A673 (cell line): ENCODE measurements at regions not wholly inside any gene's neighbourhood (a gene's known extent, or its start where the extent isn't known, plus 50 kb on each side); places are given as distances from the start of the nearest gene placed in this dataset.

Experiments
- BruUV-seq: library from RNA; stranded (reverse); fragments of 400-500 nt; replicated peaks from 2 replicates; lab custom pipeline; 2021; lab: Mats Ljungman, UMichigan
- CTCF ChIA-PET: fragments of 300-600 bp; sonication (Branson Sonifier 250); formaldehyde crosslinking; loops from one replicate; lab custom pipeline; 2022; ENCODE audit warnings: antibody characterized with exemption; lab: Charles Lee
- POLR2A ChIA-PET: fragments of 300-600 bp; sonication (Branson Sonifier 250); formaldehyde crosslinking; loops from one replicate; lab custom pipeline; 2022; ENCODE audit warnings: antibody characterized with exemption; ENCODE audit not compliant: low non-redundant PET; lab: Charles Lee
- DNase-seq: peaks from one replicate; pipeline ENCODE4 v3.0.0-alpha.2; 2015; ENCODE audit warnings: low spot score
- H3K27ac ChIP-seq: fragments of 200-600 bp; sonication (generic); 2 replicates; pipeline ENCODE4 v1.5.1; 2016; ENCODE audit warnings: mixed run types, low read depth, mild to moderate bottlenecking, mixed read lengths, antibody characterized with exemption, low read length; ENCODE audit not compliant: poor library complexity, severe bottlenecking
- H3K27me3 ChIP-seq: fragments of 200-600 bp; sonication (generic); replicated peaks from 2 replicates; pipeline ENCODE4 v1.6.1; 2017; ENCODE audit warnings: mixed run types, low read depth, mild to moderate bottlenecking, mixed read lengths, antibody characterized with exemption, low read length; ENCODE audit not compliant: insufficient read depth, poor library complexity
- H3K36me3 ChIP-seq: fragments of 200-600 bp; sonication (generic); 2 replicates; pipeline ENCODE4 v1.6.1; 2016; ENCODE audit warnings: mixed run types, mild to moderate bottlenecking, mixed read lengths, antibody characterized with exemption, low read length; ENCODE audit not compliant: insufficient read depth, poor library complexity, severe bottlenecking
- H3K4me1 ChIP-seq: fragments of 200-600 bp; sonication (generic); 2 replicates; pipeline ENCODE4 v1.6.1; 2017; ENCODE audit warnings: mixed run types, mild to moderate bottlenecking, mixed read lengths, antibody characterized with exemption, low read length; ENCODE audit not compliant: insufficient read depth, poor library complexity, severe bottlenecking
- H3K4me3 ChIP-seq: fragments of 200-600 bp; sonication (generic); 2 replicates; pipeline ENCODE4 v1.5.1; 2016; ENCODE audit warnings: low read depth, mixed run types, mild to moderate bottlenecking, mixed read lengths, low read length; ENCODE audit not compliant: poor library complexity, severe bottlenecking
- H3K9me3 ChIP-seq: fragments of 200-600 bp; sonication (generic); 2 replicates; pipeline ENCODE4 v1.6.1; 2016; ENCODE audit warnings: mixed run types, low read depth, mild to moderate bottlenecking, mixed read lengths, antibody characterized with exemption, low read length; ENCODE audit not compliant: poor library complexity, severe bottlenecking
- EZH2 ChIP-seq: fragments of 200-600 bp; sonication (generic); IDR thresholded peaks from 2 replicates; pipeline ENCODE4 v1.6.1; 2017; ENCODE audit warnings: borderline replicate concordance, low read depth, mild to moderate bottlenecking, mixed read lengths, antibody characterized with exemption, low read length; ENCODE audit not compliant: poor library complexity, severe bottlenecking
- intact Hi-C: fragments of 100-400 bp; cut with micrococcal nuclease; formaldehyde crosslinking; loops from one replicate; pipeline ENCODE4 v1.10.0; 2022; ENCODE audit not compliant: unreplicated experiment
- TF ChIP-seq, protein P1 (sequence below): fragments of 300-800, 200-600 bp; sonication (generic); conservative IDR thresholded peaks from 2 replicates; pipeline ENCODE4 v1.5.1; 2017; ENCODE audit warnings: low read depth, mild to moderate bottlenecking, antibody characterized with exemption, low read length, moderate library complexity, mixed read lengths

GRCh38 chr5:68140763-68141162, 74.8 kb upstream of the PIK3R1 start:
- ChIA-PET POLR2A (no interaction called here), CTCF (no interaction called here)
- intact Hi-C loops, result no loop called here
- Histone ChIP-seq H3K4me3 (no peak overlapping the region), H3K27me3 (no peaks in the 10 kb centered on the region), H3K4me1 (no peaks in the 10 kb centered on the region), H3K27ac (no peak overlapping the region), H3K9me3 (no peaks in the 10 kb centered on the region), H3K36me3 (no peaks in the 10 kb centered on the region)
- TF ChIP-seq EZH2, result no peak
- TF ChIP-seq, protein P1, sequence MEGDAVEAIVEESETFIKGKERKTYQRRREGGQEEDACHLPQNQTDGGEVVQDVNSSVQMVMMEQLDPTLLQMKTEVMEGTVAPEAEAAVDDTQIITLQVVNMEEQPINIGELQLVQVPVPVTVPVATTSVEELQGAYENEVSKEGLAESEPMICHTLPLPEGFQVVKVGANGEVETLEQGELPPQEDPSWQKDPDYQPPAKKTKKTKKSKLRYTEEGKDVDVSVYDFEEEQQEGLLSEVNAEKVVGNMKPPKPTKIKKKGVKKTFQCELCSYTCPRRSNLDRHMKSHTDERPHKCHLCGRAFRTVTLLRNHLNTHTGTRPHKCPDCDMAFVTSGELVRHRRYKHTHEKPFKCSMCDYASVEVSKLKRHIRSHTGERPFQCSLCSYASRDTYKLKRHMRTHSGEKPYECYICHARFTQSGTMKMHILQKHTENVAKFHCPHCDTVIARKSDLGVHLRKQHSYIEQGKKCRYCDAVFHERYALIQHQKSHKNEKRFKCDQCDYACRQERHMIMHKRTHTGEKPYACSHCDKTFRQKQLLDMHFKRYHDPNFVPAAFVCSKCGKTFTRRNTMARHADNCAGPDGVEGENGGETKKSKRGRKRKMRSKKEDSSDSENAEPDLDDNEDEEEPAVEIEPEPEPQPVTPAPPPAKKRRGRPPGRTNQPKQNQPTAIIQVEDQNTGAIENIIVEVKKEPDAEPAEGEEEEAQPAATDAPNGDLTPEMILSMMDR, result no peak
- no peak for DNase-seq
- no TSS peak for BruUV-seq

DNA sequence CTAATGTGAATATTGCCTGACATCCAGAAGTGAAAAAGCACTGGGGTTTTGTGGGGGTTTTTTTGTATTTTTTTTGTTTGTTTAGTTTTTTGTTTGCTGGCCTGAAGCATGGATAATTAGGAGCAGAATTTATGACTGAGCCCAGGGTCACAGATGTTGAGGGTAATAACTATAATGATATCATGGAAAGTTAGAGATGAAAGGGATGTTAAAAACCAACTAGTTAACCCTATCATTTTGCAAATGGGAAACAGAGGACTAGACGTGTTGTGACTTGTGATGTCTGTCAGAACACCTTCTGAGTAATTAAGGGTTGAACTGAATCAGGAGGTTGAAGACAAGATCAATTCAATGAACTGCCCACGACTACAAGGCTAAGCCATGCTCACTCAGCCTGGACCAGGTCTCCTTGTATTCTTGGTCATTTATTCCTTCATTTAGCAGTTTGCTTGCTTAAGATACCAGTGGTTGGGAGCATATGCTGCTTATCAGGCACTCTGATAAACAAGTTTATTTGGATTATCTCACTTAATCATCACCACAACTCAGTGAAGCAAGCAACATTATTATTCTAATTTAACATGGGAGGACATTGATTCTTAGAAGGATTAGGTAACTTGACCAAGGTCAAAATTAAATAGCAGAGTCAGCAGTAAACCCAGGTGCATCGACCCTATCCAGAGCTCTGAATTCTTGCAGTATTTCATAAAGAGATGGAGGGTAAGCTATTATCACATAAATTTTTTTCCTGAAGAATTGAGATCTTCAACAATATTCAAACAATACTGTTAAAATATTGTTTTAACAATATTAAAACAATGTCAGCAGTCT, 75.7 kb upstream of the PIK3R1 start:
- H3K4me1 ChIP-seq, result no peaks in the 10 kb centered on the region
- no peak overlapping the region for H3K4me3 ChIP-seq
- H3K9me3 ChIP-seq, result no peaks in the 10 kb centered on the region
- DNase-seq, result no peak
- CTCF ChIA-PET, result no interaction called here
- intact Hi-C loops, result no loop called here
- POLR2A ChIA-PET, result no interaction called here
- BruUV-seq, result no TSS peak
- H3K27ac ChIP-seq, result no peak overlapping the region
- peaks cover 7% of the 10 kb centered on the region for H3K27me3 ChIP-seq
- TF ChIP-seq, protein P1, result no peak
- no peak for TF ChIP-seq EZH2
- H3K36me3 ChIP-seq, result no peaks in the 10 kb centered on the region

DNA sequence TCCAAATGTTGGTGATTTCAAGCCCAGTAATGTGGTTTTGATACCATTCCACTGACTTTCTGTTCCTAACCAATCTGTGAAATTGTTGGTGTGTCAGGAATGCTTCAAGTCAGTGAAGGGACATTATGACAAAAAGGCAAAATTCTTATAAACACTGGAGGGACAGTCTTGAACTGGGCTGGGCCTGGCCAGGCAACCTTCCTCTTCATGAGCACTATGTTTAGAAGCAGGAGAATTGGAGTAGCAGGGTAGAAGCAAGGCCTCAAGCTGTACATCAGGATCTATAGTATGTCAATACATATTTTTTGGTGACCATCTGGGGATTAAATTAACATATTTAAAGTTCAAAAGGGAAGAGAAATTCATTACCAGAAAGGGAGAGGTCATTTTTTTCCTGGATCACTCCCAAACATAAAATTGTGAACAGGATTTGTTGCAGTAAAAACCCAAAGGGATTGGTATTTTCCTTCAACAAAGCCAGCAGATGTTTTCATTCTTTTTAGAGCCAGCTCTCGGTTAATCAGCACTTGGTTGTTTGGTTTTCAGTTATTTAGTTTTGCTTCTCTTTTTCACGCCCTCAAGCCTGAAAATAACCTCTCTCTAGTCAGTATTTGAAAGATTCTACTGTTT, 77.9 kb upstream of the PIK3R1 start:
- BruUV-seq, result no TSS peak
- H3K4me3 ChIP-seq, result no peak overlapping the region
- TF ChIP-seq, protein P1, result no peak
- no peak for TF ChIP-seq EZH2
- peaks cover 7% of the 10 kb centered on the region for H3K27me3 ChIP-seq
- H3K4me1 ChIP-seq, result no peaks in the 10 kb centered on the region
- CTCF ChIA-PET, result no interaction called here
- POLR2A ChIA-PET, result no interaction called here
- no peak overlapping the region for H3K27ac ChIP-seq
- DNase-seq, result no peak
- no peaks in the 10 kb centered on the region for H3K9me3 ChIP-seq
- no peaks in the 10 kb centered on the region for H3K36me3 ChIP-seq
- intact Hi-C loops, result no loop called here
